ENCODE measurements at regions not wholly inside any gene's neighbourhood (a gene's known extent, or its start where the extent isn't known, plus 50 kb on each side); places are given as distances from the start of the nearest gene placed in this dataset.
"Not testable (repeated sequence)": the region's sequence is repeated elsewhere in the genome, so short reads cannot be mapped to it uniquely, and the experiment has no call there.

DNA sequence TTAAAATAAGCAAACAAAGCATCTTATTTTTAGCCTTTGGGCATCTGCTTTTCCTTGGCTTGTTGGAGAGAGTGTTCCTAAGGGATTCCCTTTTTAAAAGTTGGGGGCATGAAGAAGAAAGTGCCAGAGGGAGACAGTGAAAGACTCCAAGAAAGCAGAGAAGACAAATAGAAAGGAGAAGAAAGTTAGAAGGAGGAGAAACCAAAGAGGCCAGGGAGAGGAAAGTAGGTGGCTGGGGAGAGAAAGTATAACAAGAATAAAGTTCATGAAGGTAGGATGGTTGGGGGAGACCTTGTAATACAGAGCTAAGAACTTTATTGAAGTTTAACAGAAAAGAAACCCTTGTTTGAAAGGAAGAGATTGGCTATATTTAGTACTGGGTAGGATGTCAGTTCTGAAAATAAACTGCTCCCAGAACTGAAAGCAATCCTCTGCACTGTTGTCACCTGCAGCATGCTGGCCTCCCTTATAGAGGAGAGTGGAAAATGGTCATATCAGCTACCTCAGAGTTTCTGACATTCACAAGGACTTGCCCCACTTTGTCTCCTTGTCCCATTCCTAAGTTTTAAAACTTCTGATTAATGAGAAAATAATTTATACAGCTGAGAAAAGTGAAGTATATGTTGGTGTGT, 125.3 kb upstream of the VAMP7 start:
- POLR2A ChIA-PET: no interaction called here
- no peak for DNase-seq (ENCODE audit: low read depth, low spot score)
- H3K4me3 ChIP-seq (ENCODE audit: low read depth, low read length): no peak overlapping the region
- TF ChIP-seq, protein P1, sequence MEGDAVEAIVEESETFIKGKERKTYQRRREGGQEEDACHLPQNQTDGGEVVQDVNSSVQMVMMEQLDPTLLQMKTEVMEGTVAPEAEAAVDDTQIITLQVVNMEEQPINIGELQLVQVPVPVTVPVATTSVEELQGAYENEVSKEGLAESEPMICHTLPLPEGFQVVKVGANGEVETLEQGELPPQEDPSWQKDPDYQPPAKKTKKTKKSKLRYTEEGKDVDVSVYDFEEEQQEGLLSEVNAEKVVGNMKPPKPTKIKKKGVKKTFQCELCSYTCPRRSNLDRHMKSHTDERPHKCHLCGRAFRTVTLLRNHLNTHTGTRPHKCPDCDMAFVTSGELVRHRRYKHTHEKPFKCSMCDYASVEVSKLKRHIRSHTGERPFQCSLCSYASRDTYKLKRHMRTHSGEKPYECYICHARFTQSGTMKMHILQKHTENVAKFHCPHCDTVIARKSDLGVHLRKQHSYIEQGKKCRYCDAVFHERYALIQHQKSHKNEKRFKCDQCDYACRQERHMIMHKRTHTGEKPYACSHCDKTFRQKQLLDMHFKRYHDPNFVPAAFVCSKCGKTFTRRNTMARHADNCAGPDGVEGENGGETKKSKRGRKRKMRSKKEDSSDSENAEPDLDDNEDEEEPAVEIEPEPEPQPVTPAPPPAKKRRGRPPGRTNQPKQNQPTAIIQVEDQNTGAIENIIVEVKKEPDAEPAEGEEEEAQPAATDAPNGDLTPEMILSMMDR (IDR thresholded peaks at IDR 0.05; ENCODE audit: insufficient read depth, low read length, missing control alignments): no peak
- CTCF ChIA-PET: no interaction called here

DNA sequence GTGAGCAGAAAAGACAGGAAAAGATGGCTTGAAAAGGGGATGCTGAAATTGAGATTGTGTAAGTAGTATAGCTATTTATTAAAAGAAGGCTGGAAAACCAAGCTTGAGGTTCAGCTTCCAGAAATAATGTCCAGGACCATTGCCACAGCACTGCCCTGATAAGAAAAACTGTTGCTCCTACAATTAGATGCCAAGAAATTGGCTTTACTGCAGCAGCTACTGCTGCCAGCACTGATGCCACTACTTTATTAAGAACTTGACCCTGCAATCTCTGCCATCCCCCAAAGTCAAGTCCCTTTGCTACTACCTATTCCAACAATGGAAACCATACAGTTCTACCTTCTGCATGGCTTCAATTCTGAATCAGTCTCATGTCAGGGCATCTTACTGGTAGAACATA, 130.0 kb upstream of the VAMP7 start:
- ChIA-PET CTCF (no interaction called here), POLR2A (no interaction called here)
- no peak for DNase-seq (ENCODE audit: low read depth, low spot score)
- H3K4me3 ChIP-seq (ENCODE audit: low read depth, low read length): no peak overlapping the region
- TF ChIP-seq, protein P1 (IDR thresholded peaks at IDR 0.05; ENCODE audit: insufficient read depth, low read length, missing control alignments): no peak

DNA sequence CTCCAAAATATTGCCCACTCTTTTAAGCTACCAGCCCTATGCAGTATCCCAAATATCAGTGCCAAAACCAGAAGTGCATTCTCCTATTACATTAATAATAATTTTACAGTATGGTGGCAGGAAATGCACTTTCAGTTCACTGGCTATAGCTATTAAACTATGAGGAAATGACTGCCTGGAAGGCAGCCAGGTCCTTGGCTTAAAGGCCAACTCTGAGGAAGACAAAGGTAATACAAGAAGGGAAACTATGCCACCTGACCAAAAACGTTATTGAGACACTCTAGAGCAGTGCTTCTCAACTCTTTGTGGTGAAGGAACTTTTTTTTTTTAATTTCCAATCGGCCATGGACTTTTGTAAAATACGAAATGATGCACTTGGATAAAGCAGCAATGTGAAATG, 133.6 kb upstream of the VAMP7 start:
- POLR2A ChIA-PET: no interaction called here
- CTCF ChIA-PET: no interaction called here
- no peak for DNase-seq (ENCODE audit: low read depth, low spot score)
- no peak overlapping the region for H3K4me3 ChIP-seq (ENCODE audit: low read depth, low read length)
- TF ChIP-seq, protein P1 (IDR thresholded peaks at IDR 0.05; ENCODE audit: insufficient read depth, low read length, missing control alignments): no peak

DNA sequence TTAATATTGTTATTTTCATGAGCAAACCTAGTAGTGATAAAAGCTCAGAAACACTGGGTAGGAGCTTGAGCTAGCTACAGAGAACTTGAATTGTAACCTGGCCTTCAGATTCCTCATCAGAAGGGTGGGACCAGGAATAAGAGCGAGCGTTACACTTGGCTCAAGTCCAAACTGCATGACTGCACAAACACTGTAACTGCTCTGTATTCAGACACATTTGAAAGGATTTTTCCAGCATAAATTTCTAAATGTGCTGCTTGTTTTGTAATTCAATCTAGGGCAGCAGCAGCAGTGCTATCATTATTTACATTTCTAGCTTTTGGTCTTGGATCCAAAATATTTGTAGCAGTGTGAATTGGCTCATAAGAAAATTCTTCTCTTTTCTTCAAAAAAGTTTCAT, 133.0 kb upstream of the TMLHE start:
- ChIA-PET POLR2A (no interaction called here), CTCF (no interaction called here)
- TF ChIP-seq, protein P1 (IDR thresholded peaks at IDR 0.05; ENCODE audit: insufficient read depth, low read length, missing control alignments): no peak
- H3K4me3 ChIP-seq (ENCODE audit: low read depth, low read length): no peak overlapping the region
- no peak for DNase-seq (ENCODE audit: low read depth, low spot score)

DNA sequence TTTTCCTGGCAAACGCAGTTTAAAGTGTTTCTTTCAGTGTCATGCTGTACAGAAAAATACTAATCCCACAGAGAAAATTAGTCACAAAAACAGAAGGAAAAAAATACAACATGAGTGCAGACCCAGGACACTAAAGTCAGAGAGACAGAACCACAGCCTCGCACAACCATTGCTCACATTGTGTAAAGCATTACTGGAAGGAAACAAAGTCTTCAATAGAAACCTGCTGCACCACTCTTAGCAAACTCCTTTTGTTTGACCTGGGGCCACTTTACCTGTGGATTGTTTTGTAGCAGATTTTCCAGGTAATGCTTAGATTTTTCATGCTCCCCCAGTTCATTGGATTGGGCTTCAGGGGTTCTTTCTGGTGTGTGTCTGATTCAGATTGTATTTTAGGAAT, 131.8 kb upstream of the TMLHE start:
- POLR2A ChIA-PET: no interaction called here
- H3K4me3 ChIP-seq (ENCODE audit: low read depth, low read length): no peak overlapping the region
- DNase-seq (ENCODE audit: low read depth, low spot score): no peak
- TF ChIP-seq, protein P1 (IDR thresholded peaks at IDR 0.05; ENCODE audit: insufficient read depth, low read length, missing control alignments): no peak
- CTCF ChIA-PET: no interaction called here

DNA sequence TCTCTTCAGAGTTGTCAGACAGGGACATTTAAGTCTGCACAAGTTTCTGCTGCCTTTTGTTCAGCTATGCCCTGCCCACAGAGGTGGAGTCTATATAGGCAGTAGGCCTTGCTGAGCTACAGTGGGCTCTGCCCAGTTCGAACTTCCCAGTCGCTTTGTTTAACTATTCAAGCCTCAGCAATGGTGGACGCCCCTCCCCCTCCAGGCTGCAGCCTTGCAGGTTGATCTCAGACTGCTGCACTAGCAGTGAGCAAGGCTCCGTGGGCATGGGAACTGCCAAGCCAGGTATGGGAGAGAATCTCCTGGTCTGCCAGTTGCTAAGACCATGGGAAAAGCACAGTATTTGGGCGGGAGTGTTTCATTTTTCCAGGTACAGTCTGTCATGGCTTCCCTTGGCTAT, 115.6 kb upstream of the TMLHE start:
- DNase-seq (ENCODE audit: low read depth, low spot score); H3K4me3 ChIP-seq (ENCODE audit: low read depth, low read length); POLR2A ChIA-PET; CTCF ChIA-PET: not testable (repeated sequence)

DNA sequence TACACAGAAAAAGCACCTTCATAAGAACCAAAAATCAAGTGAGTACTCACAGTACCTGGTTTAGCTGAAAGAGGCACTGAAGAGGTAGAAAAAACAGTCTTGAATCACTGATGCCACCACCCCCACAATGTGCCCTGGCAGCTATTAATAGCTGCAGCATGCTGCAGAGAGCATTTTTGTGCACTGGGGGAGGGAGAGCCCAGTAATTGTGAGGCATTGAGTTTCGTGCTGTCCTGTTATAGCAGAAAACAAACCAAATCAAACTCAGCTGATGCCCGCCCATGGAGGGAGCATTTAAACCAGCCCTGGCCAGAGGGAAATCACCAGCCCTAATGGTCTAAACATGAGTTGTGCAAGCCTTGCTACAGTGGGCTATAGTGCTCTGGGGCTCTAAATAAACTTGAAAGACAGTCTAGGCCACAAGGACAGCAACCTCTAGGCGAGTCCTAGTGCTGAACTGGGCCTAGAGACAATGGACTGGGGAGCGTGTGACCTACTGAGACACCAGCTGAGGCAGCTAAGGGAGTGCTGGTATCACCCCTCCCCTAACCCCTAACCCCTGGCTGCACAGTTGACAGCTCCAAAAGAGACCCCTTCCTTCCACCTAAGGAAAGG, 106.3 kb upstream of the TMLHE start:
- no peak for DNase-seq (ENCODE audit: low read depth, low spot score)
- ChIA-PET CTCF (no interaction called here), POLR2A (no interaction called here)
- TF ChIP-seq, protein P1 (IDR thresholded peaks at IDR 0.05; ENCODE audit: insufficient read depth, low read length, missing control alignments): no peak
- no peak overlapping the region for H3K4me3 ChIP-seq (ENCODE audit: low read depth, low read length)

Measured in AG04449 (cell line).